ENCODE measurements at regions not wholly inside any gene's neighbourhood (a gene's known extent, or its start where the extent isn't known, plus 50 kb on each side); places are given as distances from the start of the nearest gene placed in this dataset.

GRCh38 chr14:51168215-51168613 lies 71.8 kb upstream of the TMX1 start:
- no peak overlapping the region for H3K4me3 ChIP-seq (ENCODE audit: low read depth, low read length)
- no peak for DNase-seq (ENCODE audit: low read depth)
- TF ChIP-seq CTCF (IDR thresholded peaks at IDR 0.05; ENCODE audit: insufficient read depth, low read depth, low read length): no peak

- DNase-seq (ENCODE audit: low read depth): no peak
- TF ChIP-seq CTCF (IDR thresholded peaks at IDR 0.05; ENCODE audit: insufficient read depth, low read depth, low read length): no peak
- no peak overlapping the region for H3K4me3 ChIP-seq (ENCODE audit: low read depth, low read length)
These were observed 66.2 kb upstream of the TMX1 start for GRCh38 chr14:51173863-51174262.

- DNase-seq (ENCODE audit: low read depth): no peak
- no peak for TF ChIP-seq CTCF (IDR thresholded peaks at IDR 0.05; ENCODE audit: insufficient read depth, low read depth, low read length)
- H3K4me3 ChIP-seq (ENCODE audit: low read depth, low read length): no peak overlapping the region
These were observed 63.2 kb upstream of the TMX1 start for GRCh38 chr14:51176839-51177238.

- TF ChIP-seq CTCF (IDR thresholded peaks at IDR 0.05; ENCODE audit: insufficient read depth, low read depth, low read length): no peak
These were observed 59.5 kb upstream of the TMX1 start for GRCh38 chr14:51180577-51180976.

GRCh38 chr14:51182131-51182565 lies 57.9 kb upstream of the TMX1 start:
- TF ChIP-seq CTCF (IDR thresholded peaks at IDR 0.05; ENCODE audit: insufficient read depth, low read depth, low read length): no peak
- no peak overlapping the region for H3K4me3 ChIP-seq (ENCODE audit: low read depth, low read length)
- no peak for DNase-seq (ENCODE audit: low read depth)

More at GRCh38 chr14:51180577-51180976, 59.5 kb upstream of the TMX1 start:
- H3K4me3 ChIP-seq (ENCODE audit: low read depth, low read length): no peak overlapping the region
- DNase-seq (ENCODE audit: low read depth): no peak

- H3K4me3 ChIP-seq (ENCODE audit: low read depth, low read length): no peak overlapping the region
- TF ChIP-seq CTCF (IDR thresholded peaks at IDR 0.05; ENCODE audit: insufficient read depth, low read depth, low read length): no peak
- DNase-seq (ENCODE audit: low read depth): no peak
These were observed 54.9 kb upstream of the TMX1 start for GRCh38 chr14:51185180-51185579.

- no peak overlapping the region for H3K4me3 ChIP-seq (ENCODE audit: low read depth, low read length)
- no peak for TF ChIP-seq CTCF (IDR thresholded peaks at IDR 0.05; ENCODE audit: insufficient read depth, low read depth, low read length)
- DNase-seq (ENCODE audit: low read depth): no peak
These were observed 54.3 kb upstream of the TMX1 start for GRCh38 chr14:51185754-51186153.
